Fibroblast of skin of right biceps (primary cell): ENCODE measurements at regions not wholly inside any gene's neighbourhood (a gene's known extent, or its start where the extent isn't known, plus 50 kb on each side); places are given as distances from the start of the nearest gene placed in this dataset.
"Not testable (repeated sequence)": the region's sequence is repeated elsewhere in the genome, so short reads cannot be mapped to it uniquely, and the experiment has no call there.

Source experiments
- DNase-seq: peaks from one replicate; pipeline ENCODE4 v3.0.0-alpha.2; 2013

- no peak for DNase-seq
Observed at GRCh38 chr3:68676136-68676535, 256.2 kb downstream of the TAFA4 start.

GRCh38 chr3:68667346-68667745, 265.0 kb downstream of the TAFA4 start:
- DNase-seq, result no peak

DNA sequence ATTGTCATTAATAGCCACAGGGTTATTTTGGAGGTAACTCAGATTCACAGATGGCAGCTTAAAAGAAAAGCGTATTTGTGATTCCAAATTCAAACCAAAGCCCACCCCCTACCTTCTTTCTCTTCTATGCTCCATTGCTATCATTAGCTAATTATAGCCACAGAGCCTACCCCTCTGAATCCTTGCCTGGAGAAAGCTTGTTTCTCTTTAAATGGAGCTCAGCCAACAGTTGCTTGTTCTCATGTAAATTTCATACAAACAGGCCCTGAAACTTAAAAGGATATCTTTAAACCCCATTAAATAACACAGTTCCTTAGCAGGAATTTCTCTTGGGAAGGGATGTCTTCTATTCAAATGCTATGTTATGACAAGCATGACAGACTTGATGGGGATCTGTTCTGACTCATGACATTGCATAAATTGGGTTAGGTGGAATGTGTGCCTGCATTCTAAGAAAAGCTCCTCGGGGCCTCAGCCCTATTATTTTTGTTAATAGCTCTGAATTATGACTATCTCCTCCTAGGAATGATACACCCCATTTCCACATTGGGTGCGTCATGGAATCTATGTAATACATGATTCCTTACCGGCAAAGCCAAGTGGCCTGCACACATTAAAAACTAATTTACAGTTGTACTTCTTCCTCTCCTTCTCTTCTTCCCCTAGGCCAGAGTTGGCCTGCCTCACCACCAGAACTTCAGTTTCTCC, 265.8 kb downstream of the TAFA4 start:
- DNase-seq, result peak; percentile 83

DNA sequence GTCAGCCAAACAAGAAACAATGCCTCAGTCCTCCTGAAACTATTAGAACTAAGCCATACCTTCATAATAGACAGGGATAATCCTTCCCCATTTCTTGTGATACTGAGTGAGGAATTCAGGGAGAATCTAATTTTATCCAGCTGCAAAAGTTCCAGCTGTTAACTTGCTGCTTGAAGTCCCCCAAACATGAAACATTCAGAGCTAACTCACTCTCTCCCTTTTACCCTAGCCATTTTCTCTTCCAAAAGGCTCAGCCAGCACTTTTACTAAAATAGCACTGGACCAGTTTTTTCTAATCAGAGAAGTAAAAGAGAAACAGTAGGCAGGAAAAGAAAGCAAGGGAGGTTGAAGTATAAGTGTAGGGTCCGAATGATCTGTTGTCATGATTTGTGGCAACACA, 268.1 kb downstream of the TAFA4 start:
- peak; percentile 3 for DNase-seq

DNA sequence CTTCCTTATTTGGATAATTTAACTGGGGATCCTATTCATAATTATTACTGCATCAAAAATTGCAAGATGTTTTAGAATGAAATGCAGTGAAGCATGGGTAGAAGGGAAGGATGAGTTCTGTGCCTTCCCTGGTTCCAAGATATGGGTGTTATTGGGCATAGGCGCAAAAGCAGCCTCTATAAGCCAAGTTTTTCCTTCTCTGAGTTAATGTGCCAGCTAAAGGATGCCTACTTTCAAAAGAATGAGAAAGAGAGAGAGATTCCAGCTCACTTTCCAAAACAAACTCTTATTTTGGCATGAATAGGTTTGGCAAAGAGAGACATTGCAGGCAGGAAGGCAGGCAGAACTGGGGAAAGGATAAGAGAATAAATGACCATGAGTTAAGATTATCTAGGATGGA, 270.2 kb downstream of the TAFA4 start:
- DNase-seq, result no peak

- not testable (repeated sequence) for DNase-seq
Observed at GRCh38 chr3:68650657-68651056, 281.7 kb downstream of the TAFA4 start.

- DNase-seq, result no peak
Observed at GRCh38 chr3:68648494-68648893, 283.9 kb downstream of the TAFA4 start.

GRCh38 chr3:68631850-68632545, 300.3 kb downstream of the TAFA4 start:
- DNase-seq, result no peak

- DNase-seq, result no peak
Observed at GRCh38 chr3:68620211-68620610, 312.1 kb downstream of the TAFA4 start.

DNA sequence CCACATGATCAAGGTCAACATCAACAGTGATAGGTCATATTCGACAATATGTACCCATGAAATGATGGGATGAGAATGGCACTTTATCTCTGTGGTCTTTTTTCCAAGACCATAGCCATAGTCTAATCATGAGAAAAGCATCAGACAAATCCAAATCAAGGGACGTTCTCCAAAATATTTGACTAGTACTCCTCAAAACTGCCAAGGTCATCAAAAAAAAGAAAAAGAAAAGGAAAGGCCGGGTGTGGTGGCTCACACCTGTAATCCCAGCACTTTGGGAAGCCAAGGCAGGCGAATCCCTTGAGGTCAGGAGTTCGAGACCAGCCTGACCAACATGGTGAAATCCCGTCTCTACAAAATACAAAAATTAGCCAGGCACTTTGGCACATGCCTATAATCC, 318.3 kb downstream of the TAFA4 start:
- no peak for DNase-seq

DNA sequence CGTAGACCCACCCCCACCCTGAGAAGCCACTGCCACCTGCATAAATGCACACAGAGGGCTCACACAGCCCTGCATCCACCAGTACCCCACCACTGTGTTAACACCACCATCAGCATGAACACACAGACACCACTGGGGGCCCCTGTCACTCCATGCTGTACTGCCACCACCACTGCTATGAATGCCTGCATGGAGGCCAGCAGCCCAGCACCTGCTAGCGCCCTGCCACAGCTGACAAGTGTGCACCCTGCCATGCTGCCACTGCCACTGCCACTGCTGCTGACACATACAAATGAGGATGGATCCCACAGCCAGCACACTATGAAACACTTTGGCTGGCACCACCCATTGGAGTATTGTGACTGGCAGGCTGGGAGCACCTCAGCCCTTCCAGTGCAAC, 361.0 kb downstream of the TAFA4 start:
- DNase-seq, result no peak

DNA sequence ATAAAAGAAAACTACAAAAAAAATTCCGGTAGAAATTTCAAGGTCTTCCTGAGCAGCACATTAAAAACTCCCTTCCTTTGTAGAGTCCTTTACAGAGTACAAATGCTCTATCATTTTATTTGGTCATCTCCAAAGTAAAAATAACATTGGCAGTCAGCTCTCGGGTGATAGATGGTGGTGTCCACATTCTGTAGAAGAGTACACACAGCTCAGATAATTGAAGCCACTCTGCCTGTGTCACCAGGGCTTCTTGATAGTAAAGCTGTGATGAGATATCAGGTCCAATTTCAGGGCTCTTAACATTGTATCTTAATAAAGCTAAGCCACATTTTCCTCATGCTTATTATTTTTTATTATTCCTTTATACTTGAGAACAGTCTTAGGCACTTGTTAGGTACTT, 371.6 kb downstream of the TAFA4 start:
- DNase-seq, result no peak

- DNase-seq, result no peak
Observed at GRCh38 chr3:68535782-68536181, 396.6 kb downstream of the TAFA4 start.

- DNase-seq, result no peak
Observed at GRCh38 chr3:68523330-68523729, 409.0 kb downstream of the TAFA4 start.

DNA sequence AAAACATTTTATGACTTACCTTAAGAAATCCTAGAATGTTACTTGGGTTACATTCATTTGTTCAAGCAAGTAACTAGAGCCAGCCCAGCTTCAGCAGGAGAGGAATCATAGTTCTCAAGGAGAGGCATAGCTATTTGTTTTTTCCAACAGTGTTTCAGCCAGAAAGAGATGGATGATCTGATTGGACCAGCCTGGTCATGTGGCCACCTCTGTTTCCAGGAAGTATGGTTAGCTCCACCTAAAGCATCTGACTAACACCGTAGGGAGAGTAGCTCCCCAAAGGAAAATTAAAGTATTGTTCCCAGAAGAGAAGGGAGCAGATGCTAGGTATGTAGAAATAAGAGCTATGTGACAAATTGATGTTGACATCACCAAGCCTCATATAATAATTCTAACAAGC, 417.1 kb downstream of the TAFA4 start:
- DNase-seq, result no peak

DNA sequence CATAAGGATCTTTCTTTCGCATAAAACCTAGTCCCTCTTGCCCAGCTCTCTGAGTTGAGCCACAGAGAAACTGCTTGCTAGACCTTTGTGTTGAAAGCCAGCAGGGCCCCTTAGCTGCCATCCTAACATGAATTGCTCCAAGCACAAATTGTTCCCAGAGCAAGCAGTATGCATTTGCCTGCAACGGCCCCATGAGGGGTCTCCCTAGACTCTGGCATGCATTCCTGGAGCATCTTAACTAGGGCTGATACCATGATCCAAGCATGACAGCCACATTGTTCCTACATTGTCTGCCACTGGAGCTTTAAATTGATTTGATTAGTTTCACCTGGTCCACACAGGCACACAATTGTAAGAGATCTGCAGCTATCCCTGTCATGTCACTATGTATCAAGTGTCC, 428.1 kb downstream of the TAFA4 start:
- no peak for DNase-seq

GRCh38 chr3:68485845-68486244, 446.5 kb downstream of the TAFA4 start:
- not testable (repeated sequence) for DNase-seq

DNA sequence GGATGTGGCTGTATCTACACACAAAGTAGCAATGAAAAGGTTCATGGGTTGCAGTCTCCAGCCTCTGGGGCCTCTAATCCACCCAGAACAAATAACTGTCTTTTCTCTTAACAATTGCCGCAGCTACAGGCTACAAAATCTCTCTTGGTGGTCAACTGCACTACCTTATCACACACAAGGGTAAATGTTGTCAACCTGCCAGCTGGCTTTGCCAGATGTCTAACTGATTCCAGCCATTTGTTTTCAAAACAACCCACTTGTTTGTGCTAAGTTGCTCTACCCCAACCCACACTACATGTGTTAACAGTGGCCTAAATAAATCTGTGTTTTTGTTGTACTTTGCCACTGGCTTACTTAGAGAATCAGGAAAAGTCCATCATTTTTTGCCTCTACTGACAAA, 447.3 kb downstream of the TAFA4 start:
- no peak for DNase-seq

DNA sequence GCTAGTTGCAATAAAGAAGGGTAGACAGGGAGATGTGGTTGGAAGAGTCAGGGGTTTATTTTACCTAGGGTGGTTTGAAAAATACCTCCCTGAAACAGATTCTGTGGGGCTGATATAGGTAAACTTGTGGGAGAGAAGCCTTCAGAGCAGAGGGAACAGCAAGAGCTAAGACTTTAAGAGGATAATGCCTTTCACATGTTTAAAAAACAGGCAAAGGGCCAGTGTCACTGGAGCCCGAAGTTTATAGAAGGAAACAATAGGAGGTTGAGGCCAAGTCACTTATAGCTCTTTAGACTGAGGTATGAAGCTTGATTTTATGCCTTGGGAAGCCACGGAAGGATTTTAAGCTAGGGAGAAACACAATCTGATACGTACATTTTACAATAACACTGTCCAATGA, 448.7 kb downstream of the TAFA4 start:
- no peak for DNase-seq

- no peak for DNase-seq
Observed at GRCh38 chr3:68483041-68483440, 449.3 kb downstream of the TAFA4 start.

GRCh38 chr3:68482565-68482964, 449.8 kb downstream of the TAFA4 start:
- no peak for DNase-seq

- DNase-seq, result no peak
Observed at GRCh38 chr3:68479779-68480178, 452.6 kb downstream of the TAFA4 start.

GRCh38 chr3:68468695-68469375, 463.5 kb downstream of the TAFA4 start:
- no peak for DNase-seq

- DNase-seq, result no peak
Observed at GRCh38 chr3:68467465-68467864, 464.9 kb downstream of the TAFA4 start.
